Smooth muscle cell (in vitro differentiated cells): ENCODE measurements at regions not wholly inside any gene's neighbourhood (a gene's known extent, or its start where the extent isn't known, plus 50 kb on each side); places are given as distances from the start of the nearest gene placed in this dataset.

Experiments
- DNase-seq: peaks from one replicate; lab custom pipeline; 2025; ENCODE audit not compliant: unreplicated experiment; lab: John Stamatoyannopoulos, UW
- H2AFZ ChIP-seq: fragments of 200-600 bp; sonication (generic); 2 replicates; pipeline ENCODE4 v1.6.0; 2016; ENCODE audit warnings: antibody characterized with exemption, low read depth, mild to moderate bottlenecking
- H3F3A ChIP-seq: fragments of 200-600 bp; sonication (generic); 2 replicates; pipeline ENCODE4 v1.6.0; 2017; ENCODE audit warnings: antibody characterized with exemption, low read depth
- H3K27ac ChIP-seq: fragments of 200-600 bp; sonication (generic); 2 replicates; pipeline ENCODE4 v1.5.1; 2016; ENCODE audit warnings: low read depth, mild to moderate bottlenecking
- H3K27me3 ChIP-seq: fragments of 200-600 bp; sonication (generic); 2 replicates; pipeline ENCODE4 v1.6.1; 2016; ENCODE audit warnings: low read depth, mild to moderate bottlenecking
- H3K36me3 ChIP-seq: fragments of 200-600 bp; sonication (generic); 2 replicates; pipeline ENCODE4 v1.5.1; 2016; ENCODE audit warnings: low read depth
- H3K4me1 ChIP-seq: fragments of 200-600 bp; sonication (generic); 2 replicates; pipeline ENCODE4 v1.5.1; 2016; ENCODE audit warnings: low read depth
- H3K4me2 ChIP-seq: fragments of 200-600 bp; sonication (generic); 2 replicates; pipeline ENCODE4 v1.6.0; 2016; ENCODE audit warnings: mild to moderate bottlenecking
- H3K4me3 ChIP-seq: fragments of 200-600 bp; sonication (generic); 2 replicates; pipeline ENCODE4 v1.5.1; 2016; ENCODE audit warnings: mild to moderate bottlenecking
- H3K79me2 ChIP-seq: fragments of 200-600 bp; sonication (generic); 2 replicates; pipeline ENCODE4 v1.6.0; 2016; ENCODE audit warnings: low read depth, mild to moderate bottlenecking
- H3K9ac ChIP-seq: fragments of 200-600 bp; sonication (generic); 2 replicates; pipeline ENCODE4 v1.6.0; 2016; ENCODE audit warnings: low read depth
- H3K9me3 ChIP-seq: fragments of 200-600 bp; sonication (generic); replicated peaks from 2 replicates; pipeline ENCODE4 v1.5.1; 2016; ENCODE audit warnings: low read depth
- H4K20me1 ChIP-seq: fragments of 200-600 bp; sonication (generic); 2 replicates; pipeline ENCODE4 v1.6.0; 2016; ENCODE audit warnings: low read depth
- WGBS: methylation state at CpG from one replicate; pipeline ENCODE4 v1.1.7; 2016; ENCODE audit warnings: low lambda C conversion rate; 5-methylcytosine and 5-hydroxymethylcytosine counted together
- TF ChIP-seq, protein P1 (sequence below): fragments of 200-600 bp; sonication (generic); IDR thresholded peaks from 2 replicates; pipeline ENCODE4 v1.5.1; 2017; ENCODE audit warnings: borderline replicate concordance, mild to moderate bottlenecking, antibody characterized with exemption; ENCODE audit not compliant: insufficient read depth, poor library complexity, severe bottlenecking

- H3K27me3 ChIP-seq = no peaks in the 10 kb centered on the region
- no peak overlapping the region for H3K9ac ChIP-seq
- H3F3A ChIP-seq = no peaks in the 10 kb centered on the region
- H3K4me2 ChIP-seq = no peak overlapping the region
- no peaks in the 10 kb centered on the region for H3K79me2 ChIP-seq
- no peaks in the 10 kb centered on the region for H3K9me3 ChIP-seq
- peaks cover 14% of the 10 kb centered on the region for H3K4me1 ChIP-seq
- no peaks in the 10 kb centered on the region for H3K36me3 ChIP-seq
- TF ChIP-seq, protein P1, sequence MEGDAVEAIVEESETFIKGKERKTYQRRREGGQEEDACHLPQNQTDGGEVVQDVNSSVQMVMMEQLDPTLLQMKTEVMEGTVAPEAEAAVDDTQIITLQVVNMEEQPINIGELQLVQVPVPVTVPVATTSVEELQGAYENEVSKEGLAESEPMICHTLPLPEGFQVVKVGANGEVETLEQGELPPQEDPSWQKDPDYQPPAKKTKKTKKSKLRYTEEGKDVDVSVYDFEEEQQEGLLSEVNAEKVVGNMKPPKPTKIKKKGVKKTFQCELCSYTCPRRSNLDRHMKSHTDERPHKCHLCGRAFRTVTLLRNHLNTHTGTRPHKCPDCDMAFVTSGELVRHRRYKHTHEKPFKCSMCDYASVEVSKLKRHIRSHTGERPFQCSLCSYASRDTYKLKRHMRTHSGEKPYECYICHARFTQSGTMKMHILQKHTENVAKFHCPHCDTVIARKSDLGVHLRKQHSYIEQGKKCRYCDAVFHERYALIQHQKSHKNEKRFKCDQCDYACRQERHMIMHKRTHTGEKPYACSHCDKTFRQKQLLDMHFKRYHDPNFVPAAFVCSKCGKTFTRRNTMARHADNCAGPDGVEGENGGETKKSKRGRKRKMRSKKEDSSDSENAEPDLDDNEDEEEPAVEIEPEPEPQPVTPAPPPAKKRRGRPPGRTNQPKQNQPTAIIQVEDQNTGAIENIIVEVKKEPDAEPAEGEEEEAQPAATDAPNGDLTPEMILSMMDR = no peak
- 80% methylated on average over 3 of the region's 3 CpGs for WGBS
- no peaks in the 10 kb centered on the region for H4K20me1 ChIP-seq
- no peak overlapping the region for H3K27ac ChIP-seq
- no peak overlapping the region for H3K4me3 ChIP-seq
- no peak for DNase-seq
- no peak overlapping the region for H2AFZ ChIP-seq
Observed at GRCh38 chr4:123748806-123749205, 352.2 kb downstream of the SPRY1 start.

DNA sequence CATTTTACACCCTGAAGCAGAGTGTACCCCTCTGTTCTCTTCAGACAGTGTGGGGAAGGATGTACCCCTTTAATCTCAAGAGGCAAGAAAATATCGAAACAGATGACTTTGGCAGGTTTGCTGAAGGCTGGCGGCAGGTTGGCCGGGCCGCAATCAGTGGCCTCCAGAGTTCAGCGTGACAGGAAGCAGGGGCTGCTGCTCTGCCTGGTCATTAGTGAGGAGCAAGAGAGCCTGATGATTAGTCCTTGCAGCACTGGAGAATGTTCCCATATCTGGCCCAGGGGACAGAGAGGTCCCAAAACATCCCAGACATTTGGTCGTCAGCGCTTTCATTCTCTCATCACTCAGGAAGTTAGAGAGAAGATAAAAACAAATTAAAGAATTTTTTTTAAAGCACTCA lies 352.8 kb downstream of the SPRY1 start:
- no peak overlapping the region for H3K4me3 ChIP-seq
- WGBS = 69% methylated on average over 7 of the region's 7 CpGs
- no peak overlapping the region for H2AFZ ChIP-seq
- H3K4me2 ChIP-seq = no peak overlapping the region
- no peaks in the 10 kb centered on the region for H3K79me2 ChIP-seq
- no peaks in the 10 kb centered on the region for H3K9me3 ChIP-seq
- no peak overlapping the region for H3K27ac ChIP-seq
- TF ChIP-seq, protein P1 = no peak
- H3F3A ChIP-seq = no peaks in the 10 kb centered on the region
- no peaks in the 10 kb centered on the region for H3K27me3 ChIP-seq
- H3K9ac ChIP-seq = no peak overlapping the region
- H3K4me1 ChIP-seq = peaks cover 14% of the 10 kb centered on the region
- DNase-seq = no peak
- no peaks in the 10 kb centered on the region for H3K36me3 ChIP-seq
- no peaks in the 10 kb centered on the region for H4K20me1 ChIP-seq

- DNase-seq = no peak
- no peak overlapping the region for H3K27ac ChIP-seq
- WGBS = 32% methylated on average over 3 of the region's 3 CpGs
Observed at GRCh38 chr4:123750044-123750443, 353.4 kb downstream of the SPRY1 start.

DNA sequence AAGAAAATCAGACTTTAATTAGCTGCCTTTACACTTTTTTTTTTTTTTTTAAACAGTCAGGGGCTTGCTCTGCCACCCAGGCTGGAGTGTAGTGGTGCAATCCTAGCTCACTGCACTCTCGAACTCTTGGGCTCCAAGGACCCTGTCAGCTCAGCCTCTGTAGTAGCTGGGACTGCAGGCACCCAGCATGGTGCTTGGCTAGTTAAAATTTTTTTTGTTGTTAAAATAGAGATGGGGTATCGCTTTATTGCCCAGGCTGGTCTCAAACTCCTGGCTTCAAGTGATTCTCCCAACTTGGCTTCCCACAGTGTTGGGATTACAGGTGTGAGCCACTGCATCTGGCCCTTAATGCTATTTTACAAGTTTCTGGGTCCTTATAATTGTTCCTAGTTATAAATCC lies 359.1 kb downstream of the SPRY1 start:
- Histone ChIP-seq H3K9ac (no peak overlapping the region), H3K79me2 (no peaks in the 10 kb centered on the region), H3K4me3 (no peak overlapping the region), H4K20me1 (no peaks in the 10 kb centered on the region), H3F3A (no peaks in the 10 kb centered on the region), H3K9me3 (no peaks in the 10 kb centered on the region), H2AFZ (no peak overlapping the region), H3K4me2 (no peak overlapping the region), H3K4me1 (no peaks in the 10 kb centered on the region), H3K36me3 (no peaks in the 10 kb centered on the region), H3K27me3 (no peaks in the 10 kb centered on the region), H3K27ac (no peak overlapping the region)
- TF ChIP-seq, protein P1 = no peak
- no peak for DNase-seq
- WGBS = 76% methylated on average over 2 of the region's 2 CpGs

More at GRCh38 chr4:123750044-123750443, 353.4 kb downstream of the SPRY1 start:
- H3K4me3 ChIP-seq = no peak overlapping the region
- H3K4me1 ChIP-seq = peaks cover 8% of the 10 kb centered on the region
- no peak overlapping the region for H3K4me2 ChIP-seq
- no peaks in the 10 kb centered on the region for H3K79me2 ChIP-seq
- TF ChIP-seq, protein P1 = no peak
- H3K27me3 ChIP-seq = no peaks in the 10 kb centered on the region
- no peak overlapping the region for H2AFZ ChIP-seq
- no peaks in the 10 kb centered on the region for H3F3A ChIP-seq
- no peaks in the 10 kb centered on the region for H3K9me3 ChIP-seq
- no peaks in the 10 kb centered on the region for H3K36me3 ChIP-seq
- no peak overlapping the region for H3K9ac ChIP-seq
- no peaks in the 10 kb centered on the region for H4K20me1 ChIP-seq
